ENCODE measurements at regions not wholly inside any gene's neighbourhood (a gene's known extent, or its start where the extent isn't known, plus 50 kb on each side); places are given as distances from the start of the nearest gene placed in this dataset.
"Not testable (repeated sequence)": the region's sequence is repeated elsewhere in the genome, so short reads cannot be mapped to it uniquely, and the experiment has no call there.

DNA sequence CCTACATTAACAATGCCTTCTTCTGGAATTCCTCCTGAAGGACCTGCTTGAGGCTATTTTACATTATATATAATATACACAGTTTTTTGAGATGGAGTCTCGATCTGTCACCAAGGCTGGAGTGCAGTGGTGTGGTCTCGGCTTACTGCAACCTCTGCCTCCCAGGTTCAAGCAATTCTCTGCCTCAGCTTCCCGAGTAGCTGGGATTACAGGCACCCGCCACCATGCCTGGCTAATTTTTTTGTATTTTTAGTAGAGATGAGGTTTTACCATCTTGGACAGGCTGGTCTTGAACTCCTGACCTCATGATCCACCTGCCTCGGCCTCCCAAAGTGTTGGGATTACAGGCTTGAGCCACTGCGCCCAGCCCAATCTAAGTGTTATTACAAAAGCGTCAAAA, 71.9 kb upstream of the PRR23C start:
- DNase-seq: not testable (repeated sequence)

DNA sequence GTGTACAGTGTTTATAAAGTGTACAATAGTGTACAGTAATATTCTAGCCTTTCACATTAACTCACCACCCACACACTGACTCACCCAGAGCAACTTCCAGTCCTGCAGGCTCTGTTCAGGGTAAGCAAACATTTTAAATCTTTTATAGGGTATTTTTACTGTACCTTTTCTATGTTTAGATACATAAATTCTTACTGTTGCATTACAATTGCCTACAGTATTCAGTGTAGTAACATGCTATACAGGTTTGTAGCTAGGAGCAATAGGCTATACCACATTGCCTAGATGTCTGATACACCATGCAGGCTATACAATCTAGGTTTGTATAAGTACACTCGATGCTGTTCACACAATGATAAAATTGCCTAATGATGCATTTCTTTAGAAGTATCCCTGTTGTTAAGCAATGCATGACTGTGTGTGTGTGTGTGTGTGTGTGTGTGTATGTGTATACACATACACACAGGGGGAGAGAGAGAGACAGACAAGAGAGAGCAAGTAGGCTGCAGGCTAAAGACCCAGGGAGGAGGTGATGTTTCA, 72.5 kb upstream of the PRR23C start:
- DNase-seq: no peak

DNA sequence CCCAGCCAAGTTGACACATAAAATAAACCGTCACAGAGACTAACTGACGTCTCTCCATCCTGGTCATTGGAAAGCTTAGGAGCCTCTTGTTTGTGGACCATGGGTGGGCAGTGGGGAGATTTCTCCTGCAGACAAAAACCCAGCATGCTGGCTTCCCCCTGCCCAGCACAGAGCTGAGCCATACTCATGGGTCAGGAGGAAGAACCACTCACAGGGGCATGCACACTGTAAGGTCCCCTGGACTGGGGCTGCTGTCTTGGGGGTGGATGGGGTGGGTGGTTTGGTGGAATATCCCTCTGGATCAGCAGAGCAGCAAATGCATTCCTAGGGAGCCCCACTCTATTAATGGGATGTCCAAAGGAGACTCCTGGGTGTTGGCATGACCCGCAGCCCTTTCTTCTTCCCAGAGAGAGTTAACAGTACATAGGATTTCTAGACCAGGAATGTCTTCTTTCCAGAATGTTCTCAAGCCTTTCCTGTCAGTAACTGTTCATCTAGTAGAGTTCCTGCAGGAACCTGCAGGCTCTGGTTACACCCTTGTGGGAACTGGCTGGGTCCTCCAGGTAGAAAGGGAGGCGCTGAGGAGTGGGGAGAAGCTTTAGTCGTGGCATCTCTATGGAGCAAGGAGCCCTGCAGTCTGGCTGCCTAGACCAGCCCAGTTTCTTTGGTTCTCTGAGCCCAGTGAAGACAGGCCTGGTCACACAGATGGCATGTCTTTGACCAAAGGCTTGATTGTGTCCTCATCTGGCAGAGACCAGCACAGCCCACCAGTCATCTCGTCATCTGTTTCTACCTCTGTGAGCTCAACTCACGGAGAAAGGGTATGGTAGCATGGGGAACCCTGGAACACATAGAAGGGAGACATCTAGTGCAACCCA, 73.4 kb upstream of the PRR23C start:
- DNase-seq: no peak

DNA sequence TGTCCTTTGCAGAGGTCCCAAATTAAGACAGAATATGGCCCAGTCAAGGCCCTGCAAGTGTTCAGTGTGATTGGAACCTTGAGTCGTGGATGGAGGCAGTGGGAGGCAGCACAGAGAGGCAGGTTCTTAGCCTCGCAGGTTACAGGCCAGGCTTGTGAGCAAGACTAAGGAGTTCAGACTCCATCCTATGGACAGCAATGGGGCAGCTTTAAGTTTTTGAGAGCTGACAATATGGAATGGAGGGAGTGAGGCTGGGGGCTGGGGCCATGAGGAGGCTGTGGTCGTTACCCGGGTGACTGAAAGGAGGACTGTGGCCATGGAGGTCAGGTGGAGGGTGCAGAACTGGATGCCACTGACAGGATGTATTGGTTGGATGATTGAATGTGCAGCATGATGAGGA, 74.1 kb upstream of the PRR23C start:
- no peak for DNase-seq

DNA sequence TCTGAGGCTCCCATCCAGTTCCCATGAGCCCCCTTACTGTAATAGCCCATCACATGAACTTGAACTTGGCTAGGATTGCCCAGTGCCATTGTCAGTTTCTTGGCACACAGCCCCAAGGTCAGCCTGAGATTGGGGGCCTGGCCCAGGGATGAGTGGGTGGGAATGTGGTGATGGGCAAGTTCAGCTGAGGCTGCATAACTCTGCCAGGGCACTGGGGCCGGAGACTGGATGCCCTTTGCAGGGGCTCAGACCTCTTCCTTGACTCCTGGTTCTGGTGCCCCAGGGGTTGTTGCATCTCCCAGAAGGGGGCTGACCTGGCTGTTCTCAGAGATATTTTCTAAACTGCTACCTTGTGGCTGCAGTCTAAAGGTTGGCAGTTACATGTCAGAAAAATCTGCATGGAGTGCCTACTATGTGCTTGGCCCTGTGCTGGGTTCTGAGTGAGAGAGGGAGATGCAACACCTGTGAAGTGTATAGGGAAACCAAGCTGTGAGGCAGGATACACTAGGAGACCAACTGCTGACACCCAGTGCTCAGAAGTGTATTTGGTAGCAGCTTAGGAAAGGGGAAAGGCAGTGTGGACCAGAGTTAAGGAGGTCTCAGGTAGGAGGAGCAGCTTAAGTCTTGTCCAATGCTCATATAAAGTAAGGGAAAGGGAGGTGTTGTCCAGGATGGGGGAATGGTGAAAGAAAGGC, 74.8 kb upstream of the PRR23C start:
- no peak for DNase-seq

DNA sequence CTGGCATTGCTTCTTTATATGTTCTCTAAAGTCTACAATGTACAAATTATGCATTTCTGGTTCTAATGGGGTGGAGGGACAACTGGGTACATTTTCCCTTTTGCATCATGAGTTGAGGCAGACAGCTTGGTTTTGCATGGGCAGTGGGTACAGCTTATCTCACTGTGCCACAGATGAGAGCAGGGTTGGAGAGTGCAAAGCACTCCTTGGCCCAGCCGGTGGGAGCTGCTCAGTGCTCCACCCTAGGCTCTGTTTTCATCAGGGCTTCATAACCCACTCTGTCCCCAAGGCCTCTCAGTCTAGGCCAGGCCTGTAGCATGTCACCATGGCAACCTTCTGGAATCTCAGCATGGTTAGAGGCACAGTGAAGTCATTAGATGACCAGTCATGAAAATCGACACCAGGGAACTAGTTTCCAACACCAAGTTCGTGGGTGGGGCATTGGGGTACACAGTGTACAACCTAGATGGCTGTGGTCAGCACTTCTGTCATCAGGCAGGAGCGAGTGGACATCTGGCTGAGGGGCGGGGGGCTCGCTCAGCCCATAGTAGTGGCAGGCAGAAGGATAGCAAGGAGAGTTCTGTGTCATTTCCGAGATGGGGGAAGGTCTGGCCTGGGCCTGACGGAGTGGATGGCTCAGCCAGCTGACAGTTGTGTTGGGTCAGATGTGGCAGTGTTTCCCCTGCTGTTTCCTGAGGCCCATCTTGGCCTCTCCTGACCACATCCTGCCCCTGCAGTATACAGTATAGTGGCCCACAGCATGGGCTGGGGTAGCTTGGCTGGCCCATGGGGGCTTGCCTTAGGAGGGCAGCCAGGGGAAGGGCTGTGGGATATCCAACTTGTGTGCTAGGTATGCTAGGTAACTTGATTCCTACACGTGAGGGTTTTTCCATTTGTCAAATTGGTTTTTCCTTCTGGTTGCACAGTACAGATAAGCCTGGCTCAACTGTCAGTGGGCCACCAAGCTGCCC, 75.7 kb upstream of the PRR23C start:
- DNase-seq: no peak

DNA sequence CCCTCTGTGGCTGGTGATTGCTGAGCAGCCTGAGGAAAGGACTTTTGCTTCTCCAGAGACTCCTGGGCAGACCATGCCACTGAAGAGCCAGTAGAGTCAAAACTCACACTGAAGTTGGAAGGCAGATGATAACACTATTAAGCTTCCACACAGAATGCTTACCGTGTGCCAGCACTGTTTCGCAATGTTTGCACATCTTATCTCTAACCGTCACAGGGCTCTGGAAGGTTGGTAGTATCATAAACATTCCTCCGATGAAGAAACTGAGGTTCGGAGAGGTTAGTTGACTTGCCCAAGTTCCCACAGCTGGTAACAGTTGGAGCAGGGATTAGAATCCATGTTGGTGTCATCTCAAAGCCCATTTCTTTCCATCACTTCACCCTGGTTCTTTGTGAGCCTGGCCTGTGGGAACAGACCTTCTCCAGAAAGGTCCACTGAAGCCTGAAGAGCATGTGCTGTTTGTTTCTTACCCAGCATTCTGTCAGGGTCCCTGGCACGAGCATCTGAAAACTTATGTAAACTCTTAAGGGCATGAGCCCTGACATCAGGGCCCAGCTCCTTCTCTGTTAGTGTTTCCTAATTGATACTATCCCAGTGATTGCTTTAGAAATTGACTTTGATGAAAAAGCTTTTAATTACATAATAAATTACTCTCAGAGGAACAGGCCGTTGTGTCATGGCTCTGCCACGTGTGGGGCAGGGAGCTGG, 77.0 kb upstream of the PRR23C start:
- DNase-seq: no peak

DNA sequence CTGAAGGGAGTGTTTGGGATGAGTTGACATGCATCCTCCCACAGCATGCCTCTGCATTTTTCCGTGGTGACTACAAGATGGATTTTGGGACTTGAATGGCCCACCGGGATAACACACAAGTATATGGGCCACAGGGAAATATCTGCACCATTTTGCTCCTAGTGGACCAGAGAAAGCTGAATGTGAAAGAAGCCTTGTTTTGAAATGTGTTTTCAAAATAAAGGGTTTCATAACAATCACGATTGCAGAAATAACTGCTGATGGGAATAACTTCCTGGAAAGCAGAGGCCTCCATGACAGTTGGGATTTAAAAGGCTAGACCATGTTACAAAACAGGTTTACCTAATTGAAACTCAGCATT, 77.5 kb upstream of the PRR23C start:
- no peak for DNase-seq

DNA sequence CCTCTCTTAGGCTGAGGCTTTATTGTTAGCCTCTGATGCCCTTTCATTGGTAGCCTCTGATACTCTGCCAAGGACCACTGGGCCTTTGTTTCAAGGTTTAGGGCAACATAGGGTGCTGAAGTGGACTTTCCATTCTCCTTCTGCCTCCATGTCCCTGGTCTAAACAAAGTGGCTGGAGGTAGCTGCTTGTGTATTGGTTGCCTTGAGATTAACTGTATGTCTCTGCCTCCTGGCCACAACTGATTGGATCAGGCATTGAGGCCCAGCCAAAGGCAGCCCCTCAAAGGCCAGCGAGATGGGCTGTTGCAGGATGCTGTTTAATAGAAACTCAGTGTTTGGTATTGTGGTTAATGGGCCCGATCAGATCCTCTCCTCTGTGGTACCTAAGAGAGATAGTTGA, 77.9 kb upstream of the PRR23C start:
- no peak for DNase-seq

DNA sequence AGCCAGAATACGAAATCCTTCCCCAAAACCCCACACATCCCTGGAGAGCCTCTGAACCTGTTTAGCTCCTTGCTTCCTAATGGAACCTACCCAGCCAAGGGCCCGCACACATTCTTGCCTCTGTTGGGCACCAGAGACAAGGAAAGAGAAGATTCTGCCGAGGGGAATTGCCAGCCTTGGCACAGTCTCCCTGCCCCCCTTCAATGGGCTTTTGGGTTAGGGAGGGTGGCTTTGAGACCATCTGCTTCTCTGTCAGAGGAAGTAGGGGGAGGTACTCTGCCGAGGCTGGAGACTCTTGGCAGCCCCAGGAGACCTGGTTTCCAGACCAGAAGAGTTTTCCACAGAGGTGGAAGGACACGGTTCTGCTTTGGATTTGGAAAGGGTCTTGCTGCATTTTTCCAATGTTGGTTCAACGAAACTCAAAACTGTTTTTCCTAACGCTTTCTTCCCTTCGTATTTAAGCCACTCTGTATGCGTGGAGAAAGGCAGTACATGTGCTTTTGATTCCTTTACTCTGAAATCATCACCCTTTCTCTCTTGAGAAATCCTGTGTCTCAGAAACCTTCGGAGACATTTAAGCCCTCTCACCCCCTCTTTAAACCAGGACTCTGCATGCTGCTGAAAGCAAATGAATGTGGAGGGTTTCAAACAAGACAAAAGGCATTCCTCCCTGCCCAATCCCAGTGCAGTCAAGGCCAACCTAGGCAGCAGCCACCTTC, 78.8 kb upstream of the PRR23C start:
- no peak for DNase-seq

DNA sequence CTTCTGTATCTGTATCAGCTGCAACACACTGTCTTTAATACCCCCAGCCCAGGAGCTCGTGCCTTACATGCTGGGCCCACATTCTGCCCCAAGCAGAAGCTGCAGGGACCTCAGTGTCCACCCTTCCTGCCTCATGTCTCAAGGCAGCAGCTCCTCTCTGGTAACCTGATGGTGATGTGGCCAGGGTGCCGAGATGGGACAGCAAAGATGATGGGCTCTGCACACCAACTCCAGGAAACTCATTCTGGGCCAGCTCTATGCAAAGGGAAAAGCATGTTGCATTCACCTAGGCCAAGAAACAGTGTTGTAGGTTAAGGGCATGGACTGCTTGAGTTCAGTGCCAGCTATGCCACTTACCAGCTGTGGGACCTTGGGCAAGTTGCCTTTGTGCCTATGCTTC, 79.5 kb upstream of the PRR23C start:
- DNase-seq: no peak

DNA sequence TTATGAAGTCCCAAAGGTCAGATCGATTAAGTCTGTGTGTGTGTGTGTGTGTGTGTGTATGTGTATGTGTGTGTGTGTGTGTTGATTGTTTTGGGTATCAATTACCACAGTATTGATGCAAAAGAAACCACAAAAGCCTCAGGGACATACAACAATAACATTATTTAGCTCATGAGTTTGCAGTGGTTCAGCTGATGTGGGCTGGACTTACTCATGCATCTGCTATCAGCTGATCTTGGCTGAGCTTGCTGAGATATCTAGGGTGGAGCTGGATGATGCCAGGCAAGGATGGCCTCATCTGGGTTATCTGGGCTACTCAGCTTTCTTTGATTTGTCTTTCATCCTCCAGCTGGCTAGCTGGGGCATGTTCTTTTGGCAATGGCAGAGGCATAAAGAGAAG, 82.4 kb upstream of the PRR23C start:
- no peak for DNase-seq

DNA sequence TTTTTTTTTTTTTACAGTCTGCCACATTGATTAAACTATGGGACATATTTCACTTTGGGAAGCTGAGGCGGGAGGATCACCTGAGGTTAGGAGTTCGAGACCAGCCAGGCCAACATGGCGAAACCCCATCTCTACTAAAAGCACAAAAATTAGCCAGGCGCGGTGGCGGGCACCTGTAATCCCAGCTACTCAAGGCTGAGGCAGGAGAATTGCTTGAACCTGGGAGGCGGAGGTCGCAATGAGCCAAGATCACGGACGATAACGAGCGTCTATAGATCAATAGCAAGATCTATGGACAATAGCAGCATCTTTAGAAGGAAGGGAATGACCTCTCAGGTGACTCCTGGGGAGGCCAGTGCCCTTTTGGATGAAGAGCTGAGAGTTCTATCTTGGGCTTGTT, 82.9 kb upstream of the PRR23C start:
- not testable (repeated sequence) for DNase-seq

DNA sequence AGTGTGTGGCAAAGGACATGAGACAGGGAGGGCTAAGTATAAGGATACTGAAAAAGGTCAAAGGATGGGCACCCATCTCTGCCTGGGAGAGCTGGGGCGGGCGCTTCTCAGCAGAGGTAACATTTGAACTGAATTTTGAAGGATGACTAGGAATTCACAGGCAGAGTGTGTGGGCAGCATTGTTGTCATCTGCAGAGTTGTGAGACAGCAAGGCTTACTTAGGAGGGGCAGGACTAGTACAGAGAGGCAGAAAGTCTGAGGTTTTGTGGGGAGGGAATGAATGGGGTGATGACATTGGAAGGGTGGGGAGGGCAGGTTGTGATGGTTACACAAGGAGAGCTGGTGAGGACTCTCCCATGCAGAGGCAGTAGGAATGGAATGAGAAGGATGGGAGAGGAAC, 84.1 kb upstream of the PRR23C start:
- DNase-seq: no peak

DNA sequence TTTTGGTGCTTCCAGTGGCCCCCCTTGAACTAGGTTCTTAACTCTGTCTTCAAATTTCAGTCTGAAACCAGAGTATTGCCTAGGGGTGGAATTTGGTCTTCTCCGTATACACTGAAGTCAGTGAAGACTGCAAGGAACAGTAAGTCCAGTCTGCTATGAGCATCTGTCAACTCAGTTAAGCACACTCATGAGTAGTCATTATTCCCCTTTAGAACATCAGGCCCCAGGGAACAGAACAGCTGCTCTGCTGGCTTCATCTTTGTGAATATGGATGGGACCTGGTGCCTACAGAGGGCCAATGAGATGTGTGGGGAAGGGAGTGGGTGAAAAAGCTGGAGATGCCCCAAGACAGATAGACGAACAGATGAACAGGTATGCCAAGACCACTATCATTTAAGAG, 85.2 kb upstream of the PRR23C start:
- DNase-seq: no peak

DNA sequence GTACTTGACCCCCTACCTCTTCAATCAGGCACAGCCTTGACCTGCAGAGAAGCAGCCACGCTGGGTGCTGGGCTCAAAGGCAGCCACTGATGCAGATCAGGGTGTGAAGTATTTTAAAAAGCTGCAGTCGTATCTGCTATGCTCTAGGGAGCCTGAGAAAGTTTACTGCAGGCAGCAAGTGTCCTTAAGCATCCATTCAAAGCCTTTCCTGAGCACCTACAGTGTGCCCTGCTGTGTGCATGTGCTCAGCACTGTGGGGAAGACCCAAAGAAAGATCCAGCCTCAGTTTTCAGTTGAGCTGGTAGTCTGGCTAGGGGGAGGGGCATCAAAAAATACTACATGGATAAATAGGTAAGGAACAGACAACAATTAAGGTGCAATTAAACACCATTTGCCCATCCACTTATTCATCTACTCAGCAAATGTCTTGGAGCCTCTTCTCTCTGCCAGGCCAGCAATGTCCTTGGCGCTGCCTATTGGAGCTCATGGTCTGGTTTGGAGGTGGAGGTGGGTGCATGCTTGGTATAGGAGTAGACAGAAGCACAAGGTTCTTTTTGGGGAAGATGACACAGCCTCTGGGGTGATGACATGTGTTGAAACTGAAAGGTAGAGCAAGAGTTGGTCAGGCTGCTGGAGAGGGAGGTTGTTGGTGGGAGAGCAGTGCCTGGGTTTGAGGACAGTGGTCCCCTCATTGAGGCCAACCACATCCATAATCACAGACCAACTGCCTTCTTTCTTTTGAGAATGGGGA, 85.9 kb upstream of the PRR23C start:
- no peak for DNase-seq

DNA sequence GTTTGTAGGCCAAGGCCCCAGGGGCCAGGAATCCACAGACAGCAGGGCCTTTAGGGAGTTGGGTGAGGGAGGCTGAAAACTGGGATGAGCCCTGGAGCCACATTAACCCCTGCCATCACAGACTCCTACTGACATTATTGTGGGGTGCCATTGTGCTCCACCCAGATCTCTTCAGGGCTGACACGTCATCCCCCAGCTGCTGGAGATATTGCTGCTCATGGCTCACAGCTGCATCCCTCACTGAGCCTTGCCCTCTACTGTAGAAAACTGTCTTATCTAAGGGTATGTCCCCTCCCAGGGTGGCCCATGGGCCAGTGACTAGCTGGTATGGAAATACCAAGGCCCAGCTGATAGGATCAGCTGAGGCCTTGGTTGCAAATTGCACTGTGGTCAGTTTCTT, 87.3 kb upstream of the PRR23C start:
- no peak for DNase-seq

DNA sequence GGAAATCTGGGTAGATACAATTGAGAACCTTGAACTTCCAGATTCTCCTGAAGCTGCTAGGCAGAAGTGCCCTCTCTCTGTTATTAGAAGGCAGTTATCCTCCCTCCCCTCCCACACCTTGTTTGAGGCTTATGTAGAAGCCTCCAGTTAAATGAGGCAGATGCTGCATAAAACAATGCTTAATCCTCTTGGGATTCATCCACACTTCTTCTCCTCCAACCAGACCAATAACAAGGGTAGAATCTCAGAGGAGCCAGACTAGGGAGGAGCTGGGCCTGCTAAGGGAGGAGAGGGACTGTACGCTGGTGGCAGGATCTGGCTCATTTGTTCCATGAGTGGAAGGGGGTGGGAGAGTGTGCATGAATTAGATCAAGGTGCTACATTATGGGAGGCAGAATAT, 88.3 kb upstream of the PRR23C start:
- no peak for DNase-seq

DNA sequence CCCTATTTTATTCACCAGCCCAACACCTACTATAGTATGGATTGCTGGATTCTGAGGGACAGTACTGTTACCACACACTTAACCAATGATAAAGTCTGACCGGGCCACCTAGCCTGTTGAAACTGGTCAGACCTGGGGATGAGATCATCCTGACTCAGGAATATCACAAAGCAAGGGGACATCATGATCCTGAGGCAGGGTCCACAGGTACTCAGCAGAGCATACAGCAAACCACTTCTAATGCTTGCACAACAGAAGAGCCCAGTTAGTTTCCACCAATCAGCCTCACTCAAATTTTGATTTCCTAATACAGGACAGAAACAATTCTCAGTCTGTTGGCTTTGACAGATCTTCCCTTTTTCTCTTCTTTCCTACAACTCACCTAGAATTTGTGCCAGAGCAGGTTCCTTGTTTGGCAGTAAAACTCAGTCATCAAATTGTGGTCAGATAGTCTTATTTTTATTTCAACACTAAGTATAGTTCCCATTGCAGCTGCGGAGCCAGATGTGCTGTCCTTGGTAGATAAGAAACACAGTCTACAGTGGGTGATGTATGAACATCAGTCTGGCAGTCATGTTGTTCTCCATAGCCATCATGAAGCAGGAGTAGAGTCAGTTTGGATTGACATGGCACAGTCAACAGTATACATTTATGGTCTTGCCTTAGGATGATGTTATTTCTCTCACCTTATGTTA, 90.1 kb upstream of the PRR23C start:
- DNase-seq: no peak

DNA sequence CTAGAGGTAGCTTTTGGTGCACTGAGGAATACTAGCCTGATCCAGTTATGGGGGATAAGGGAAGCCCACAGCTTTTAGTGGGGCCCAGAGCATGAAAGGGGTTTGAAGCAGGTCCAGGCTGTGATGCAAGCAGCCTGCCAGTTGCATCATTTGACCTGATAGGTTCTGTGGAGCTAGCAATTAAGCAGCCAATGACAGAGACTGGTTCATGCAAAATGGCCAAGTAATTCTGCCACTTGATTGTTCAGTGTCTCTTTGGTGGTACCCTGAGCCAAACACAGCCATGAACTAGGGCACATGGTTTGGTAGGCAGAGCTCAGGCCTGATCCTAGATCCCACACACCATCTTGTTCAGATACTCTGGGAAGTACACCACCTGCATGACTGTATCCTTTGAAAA, 91.0 kb upstream of the PRR23C start:
- DNase-seq: no peak
